ENCODE measurements at regions not wholly inside any gene's neighbourhood (a gene's known extent, or its start where the extent isn't known, plus 50 kb on each side); places are given as distances from the start of the nearest gene placed in this dataset.
"Not testable (repeated sequence)": the region's sequence is repeated elsewhere in the genome, so short reads cannot be mapped to it uniquely, and the experiment has no call there.

- TF ChIP-seq CTCF (IDR thresholded peaks at IDR 0.05; ENCODE audit: insufficient read depth, low read depth, low read length): no peak
- no peak for DNase-seq (ENCODE audit: low read depth)
- Histone ChIP-seq H3K4me3 (ENCODE audit: low read depth, low read length) (no peak overlapping the region), H3K36me3 (ENCODE audit: control insufficient read depth, insufficient read depth, low read length) (no peaks in the 10 kb centered on the region), H3K27me3 (ENCODE audit: control insufficient read depth, insufficient read depth, low read length) (no peaks in the 10 kb centered on the region)
- ChIA-PET POLR2A (no interaction called here), CTCF (no interaction called here)
Observed at GRCh38 chr2:22981785-22982184, 403.2 kb upstream of the KLHL29 start.

GRCh38 chr2:22984152-22984551 is 400.8 kb upstream of the KLHL29 start:
- H3K4me3 ChIP-seq (ENCODE audit: low read depth, low read length); H3K36me3 ChIP-seq (ENCODE audit: control insufficient read depth, insufficient read depth, low read length); POLR2A ChIA-PET; DNase-seq (ENCODE audit: low read depth); H3K27me3 ChIP-seq (ENCODE audit: control insufficient read depth, insufficient read depth, low read length); CTCF ChIA-PET: not testable (repeated sequence)

- CTCF ChIA-PET: no interaction called here
- Histone ChIP-seq H3K27me3 (ENCODE audit: control insufficient read depth, insufficient read depth, low read length) (no peaks in the 10 kb centered on the region), H3K36me3 (ENCODE audit: control insufficient read depth, insufficient read depth, low read length) (no peaks in the 10 kb centered on the region), H3K4me3 (ENCODE audit: low read depth, low read length) (no peak overlapping the region)
- no peak for DNase-seq (ENCODE audit: low read depth)
- POLR2A ChIA-PET: no interaction called here
- no peak for TF ChIP-seq CTCF (IDR thresholded peaks at IDR 0.05; ENCODE audit: insufficient read depth, low read depth, low read length)
Observed at GRCh38 chr2:22990246-22990645, 394.7 kb upstream of the KLHL29 start.

GRCh38 chr2:22991844-22992243 is 393.1 kb upstream of the KLHL29 start:
- no peak for TF ChIP-seq CTCF (IDR thresholded peaks at IDR 0.05; ENCODE audit: insufficient read depth, low read depth, low read length)
- POLR2A ChIA-PET: no interaction called here
- Histone ChIP-seq H3K27me3 (ENCODE audit: control insufficient read depth, insufficient read depth, low read length) (no peaks in the 10 kb centered on the region), H3K36me3 (ENCODE audit: control insufficient read depth, insufficient read depth, low read length) (no peaks in the 10 kb centered on the region), H3K4me3 (ENCODE audit: low read depth, low read length) (no peak overlapping the region)
- no peak for DNase-seq (ENCODE audit: low read depth)
- CTCF ChIA-PET: no interaction called here

GRCh38 chr2:22992441-22992840 is 392.5 kb upstream of the KLHL29 start:
- CTCF ChIA-PET: no interaction called here
- no peak for TF ChIP-seq CTCF (IDR thresholded peaks at IDR 0.05; ENCODE audit: insufficient read depth, low read depth, low read length)
- H3K27me3 ChIP-seq (ENCODE audit: control insufficient read depth, insufficient read depth, low read length): no peaks in the 10 kb centered on the region
- no peak overlapping the region for H3K4me3 ChIP-seq (ENCODE audit: low read depth, low read length)
- DNase-seq (ENCODE audit: low read depth): no peak
- H3K36me3 ChIP-seq (ENCODE audit: control insufficient read depth, insufficient read depth, low read length): no peaks in the 10 kb centered on the region
- POLR2A ChIA-PET: no interaction called here

GRCh38 chr2:22993250-22993649 is 391.7 kb upstream of the KLHL29 start:
- H3K27me3 ChIP-seq (ENCODE audit: control insufficient read depth, insufficient read depth, low read length): no peaks in the 10 kb centered on the region
- H3K4me3 ChIP-seq (ENCODE audit: low read depth, low read length): no peak overlapping the region
- no peak for DNase-seq (ENCODE audit: low read depth)
- ChIA-PET POLR2A (no interaction called here), CTCF (no interaction called here)
- no peak for TF ChIP-seq CTCF (IDR thresholded peaks at IDR 0.05; ENCODE audit: insufficient read depth, low read depth, low read length)
- no peaks in the 10 kb centered on the region for H3K36me3 ChIP-seq (ENCODE audit: control insufficient read depth, insufficient read depth, low read length)

Measured in BJ (cell line).